ENCODE measurements at regions not wholly inside any gene's neighbourhood (a gene's known extent, or its start where the extent isn't known, plus 50 kb on each side); places are given as distances from the start of the nearest gene placed in this dataset.
"Not testable (repeated sequence)": the region's sequence is repeated elsewhere in the genome, so short reads cannot be mapped to it uniquely, and the experiment has no call there.

DNA sequence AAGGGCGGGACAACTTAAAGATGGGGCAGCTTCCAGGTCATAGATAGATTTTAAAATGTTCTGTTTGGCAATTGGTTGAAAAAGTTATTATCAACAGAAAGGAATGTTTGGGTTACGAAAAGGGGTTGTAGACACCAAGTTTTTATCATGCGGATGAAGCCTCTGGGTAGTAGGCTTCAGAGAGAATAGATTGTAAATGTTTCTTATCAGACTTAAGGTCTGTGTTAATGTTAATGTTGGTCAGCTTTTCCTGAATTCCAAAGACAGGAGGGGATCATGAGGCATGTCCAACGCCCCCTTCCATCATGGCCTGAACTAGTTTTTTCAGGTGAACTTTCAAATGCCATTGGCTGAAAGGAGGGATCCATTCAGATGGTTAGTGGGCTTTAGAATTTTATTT lies 84.2 kb upstream of the KIF5B start:
- DNase-seq: no peak

DNA sequence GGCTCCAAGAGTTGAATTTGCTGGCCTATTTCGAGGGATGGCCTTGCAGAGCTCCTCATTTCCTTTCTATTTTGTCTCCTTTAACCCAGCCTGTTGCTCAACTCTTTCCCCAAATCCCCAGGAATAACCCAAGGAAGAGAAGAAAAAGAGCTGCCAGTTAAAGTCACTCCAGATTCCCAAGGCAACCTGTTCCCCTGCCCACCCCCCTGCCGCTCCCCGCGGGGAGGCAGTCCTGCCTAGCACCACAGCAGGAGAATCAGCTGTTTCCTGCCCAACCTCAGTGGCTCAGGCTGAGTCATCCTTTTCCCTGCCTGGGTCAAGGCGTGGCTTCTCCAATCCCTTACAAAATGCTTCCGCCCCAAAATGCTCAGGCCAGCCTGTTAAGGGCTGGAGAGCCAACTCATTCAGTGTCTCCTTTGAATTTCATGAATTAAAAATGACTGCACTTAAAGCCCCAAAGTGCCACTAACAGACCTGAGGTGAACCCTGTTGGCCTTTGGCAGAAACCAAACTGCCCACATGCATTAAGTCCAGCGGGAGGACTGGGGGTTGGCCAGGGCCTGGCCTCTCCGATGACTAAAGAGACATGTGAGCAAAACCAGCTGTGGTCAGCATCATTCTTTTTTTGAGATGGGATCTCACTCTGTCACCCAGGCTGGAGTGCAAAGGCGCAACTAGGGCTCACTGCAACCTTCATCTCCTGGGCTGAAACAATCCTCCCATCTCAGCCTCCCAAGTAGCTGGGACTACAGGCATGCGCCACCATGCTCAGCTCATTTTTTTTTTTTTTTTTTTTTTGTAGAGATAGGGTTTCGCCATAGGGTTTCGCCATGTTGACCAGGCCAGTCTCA lies 83.2 kb upstream of the KIF5B start:
- DNase-seq: peak; percentile 84

DNA sequence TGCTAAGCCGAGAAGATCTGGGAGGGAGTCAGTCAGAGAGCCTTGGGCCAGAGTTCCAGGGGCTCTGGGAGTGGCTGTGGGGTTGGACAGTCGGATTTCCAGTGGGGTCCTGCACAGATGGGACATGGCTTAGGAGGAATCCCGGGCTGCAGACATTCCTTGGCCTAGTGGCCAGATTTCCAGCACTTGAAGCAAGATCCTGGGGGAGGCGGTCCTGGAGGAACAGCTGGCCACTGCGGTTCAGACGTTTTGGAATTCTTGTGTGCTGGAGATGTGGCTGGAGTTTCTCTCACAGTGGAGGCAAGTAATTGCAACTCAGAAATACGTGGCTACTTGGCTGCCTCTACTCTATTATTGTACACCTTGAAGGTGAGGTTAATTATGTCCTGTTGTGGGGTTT lies 80.7 kb upstream of the KIF5B start:
- not testable (repeated sequence) for DNase-seq

DNA sequence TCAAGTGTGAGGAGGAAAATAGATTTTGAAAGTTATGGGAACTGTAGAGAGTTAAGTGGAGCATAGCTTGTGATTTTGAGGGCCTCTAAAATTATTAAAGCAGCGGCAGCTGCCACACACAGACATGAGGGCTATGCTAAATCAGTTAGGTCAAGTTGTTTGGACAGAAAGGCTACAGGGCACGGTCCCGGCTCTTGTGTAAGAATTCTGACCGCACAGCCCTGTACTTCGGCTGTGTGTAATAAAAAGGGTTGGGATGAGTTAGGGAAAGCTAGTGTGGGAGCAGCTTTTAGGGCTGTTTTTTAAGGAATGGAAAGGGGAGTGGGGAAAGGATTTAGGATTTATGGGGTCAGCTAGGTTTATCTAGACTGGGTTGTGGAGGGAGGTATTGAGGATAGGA lies 79.6 kb upstream of the KIF5B start:
- not testable (repeated sequence) for DNase-seq

DNA sequence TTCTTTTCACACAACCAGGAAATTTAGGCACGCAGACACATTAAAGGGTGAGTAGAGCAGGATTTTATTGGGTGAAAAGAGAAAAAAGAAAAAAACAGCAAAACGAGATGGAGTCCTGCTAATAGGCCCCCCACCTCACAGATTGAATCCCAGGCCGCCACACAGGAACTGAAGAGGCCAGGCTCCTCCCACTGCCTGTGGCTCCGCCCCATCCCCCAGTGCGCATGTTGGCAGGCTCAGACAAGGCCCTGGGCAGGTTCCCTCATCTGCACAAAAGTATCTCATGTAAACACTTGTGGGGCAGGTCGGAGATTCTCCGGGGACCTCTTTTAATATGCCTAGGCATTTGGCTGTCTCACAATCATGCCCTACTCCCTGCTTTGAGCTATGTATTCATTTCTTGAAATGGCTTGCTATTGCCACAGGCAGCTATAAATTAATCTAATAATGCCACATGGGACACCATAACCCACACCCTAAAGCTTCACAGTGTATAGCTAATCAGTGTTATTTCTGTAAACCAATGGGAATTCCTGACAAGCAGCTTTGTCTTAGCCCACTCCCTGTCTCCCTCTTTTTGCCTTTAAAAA lies 76.2 kb upstream of the KIF5B start:
- DNase-seq: peak; percentile 20

DNA sequence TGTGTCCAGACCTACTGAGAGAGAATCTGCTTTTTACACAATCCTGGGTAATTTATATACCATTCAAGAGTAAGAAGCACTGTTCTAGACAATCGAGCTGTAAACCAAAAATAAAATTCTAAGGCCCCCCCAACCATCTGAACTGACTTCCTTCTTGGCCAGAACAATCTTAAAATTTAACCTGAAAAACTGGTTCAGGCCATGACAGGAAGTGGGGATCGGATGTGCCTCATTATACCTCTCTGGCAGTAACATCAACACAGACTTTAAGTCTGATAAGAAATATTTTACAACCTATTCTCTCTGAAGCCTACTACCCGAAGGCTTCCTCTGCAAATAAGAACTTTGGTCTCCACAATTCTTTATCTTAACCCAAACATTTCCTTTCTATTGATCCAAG lies 75.2 kb upstream of the KIF5B start:
- peak; percentile 43 for DNase-seq

DNA sequence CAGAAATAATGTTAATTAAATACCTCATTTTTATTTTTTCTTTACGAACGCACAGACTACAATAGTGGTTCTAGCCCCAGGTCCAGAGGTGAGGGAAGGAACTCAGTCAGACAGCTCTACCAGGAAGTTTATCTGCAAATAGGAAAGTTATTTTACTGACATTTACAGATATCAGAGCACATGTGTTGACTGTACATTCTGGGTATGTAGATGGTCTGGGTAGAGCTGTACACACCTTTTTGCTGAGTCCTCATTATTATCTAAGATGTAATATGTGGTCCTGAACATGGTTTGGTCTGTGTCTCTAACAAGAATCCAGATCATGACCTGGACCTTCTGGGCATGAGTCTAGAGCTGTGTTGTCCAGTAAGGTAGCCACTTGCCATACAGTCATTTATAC lies 74.6 kb upstream of the KIF5B start:
- no peak for DNase-seq

DNA sequence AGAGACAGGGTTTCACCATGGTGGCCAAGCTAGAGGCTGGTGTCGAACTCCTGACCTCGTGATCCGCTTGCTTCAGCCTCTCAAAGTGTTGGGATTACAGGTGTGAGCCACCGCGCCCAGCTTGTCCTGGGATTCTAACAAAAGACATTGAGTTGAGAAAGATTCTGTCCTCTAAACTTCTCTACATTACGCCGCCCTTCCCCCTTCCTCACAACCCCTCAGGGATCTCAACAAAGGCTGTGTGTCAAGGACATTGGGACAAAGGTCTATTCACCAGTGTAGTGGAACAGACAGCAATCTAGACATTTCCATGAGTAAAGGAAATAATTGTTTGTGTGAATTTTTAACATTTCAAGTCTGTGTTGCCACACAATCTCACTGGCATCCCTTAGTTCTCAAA lies 68.8 kb upstream of the KIF5B start:
- DNase-seq: no peak

DNA sequence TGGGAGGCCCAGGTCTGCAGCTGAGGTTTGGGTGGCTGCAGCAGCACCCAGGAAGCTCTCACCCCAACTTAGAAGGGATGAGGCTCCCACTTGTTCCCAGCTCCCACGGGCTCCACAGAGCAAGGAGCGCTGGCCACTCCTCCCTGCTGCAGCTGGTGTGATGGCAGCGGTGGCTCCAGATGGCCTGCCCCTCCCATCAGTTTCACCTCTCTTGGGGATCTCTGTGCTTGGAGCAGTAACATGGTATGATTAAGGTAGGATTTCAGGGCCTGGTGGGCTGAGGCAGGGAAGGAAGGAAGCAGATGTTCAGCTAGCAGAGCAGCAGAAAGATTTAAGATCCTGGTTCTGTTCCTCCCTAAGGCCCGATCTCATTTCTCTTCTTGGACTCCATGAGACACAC lies 66.8 kb upstream of the KIF5B start:
- DNase-seq: no peak

DNA sequence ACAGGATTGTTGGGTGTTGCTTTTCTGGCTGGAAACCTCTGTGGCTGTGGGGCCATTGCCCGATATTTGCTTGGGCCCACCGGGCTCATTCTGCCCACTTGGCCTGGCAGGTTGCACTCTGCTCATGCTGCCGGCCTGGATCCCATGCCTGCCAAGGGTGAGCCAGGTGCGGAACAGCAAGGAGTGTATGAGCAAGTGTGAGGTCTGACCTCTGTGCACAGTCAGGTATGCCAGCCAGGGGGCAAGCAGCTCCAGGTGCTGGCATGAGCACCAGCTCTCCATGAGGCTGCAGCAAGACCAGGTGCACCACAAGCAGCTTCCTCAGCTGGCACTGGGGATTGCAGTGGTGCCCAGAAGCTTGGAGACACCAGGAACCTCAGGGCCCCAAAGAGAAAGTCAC lies 65.4 kb upstream of the KIF5B start:
- DNase-seq: no peak

DNA sequence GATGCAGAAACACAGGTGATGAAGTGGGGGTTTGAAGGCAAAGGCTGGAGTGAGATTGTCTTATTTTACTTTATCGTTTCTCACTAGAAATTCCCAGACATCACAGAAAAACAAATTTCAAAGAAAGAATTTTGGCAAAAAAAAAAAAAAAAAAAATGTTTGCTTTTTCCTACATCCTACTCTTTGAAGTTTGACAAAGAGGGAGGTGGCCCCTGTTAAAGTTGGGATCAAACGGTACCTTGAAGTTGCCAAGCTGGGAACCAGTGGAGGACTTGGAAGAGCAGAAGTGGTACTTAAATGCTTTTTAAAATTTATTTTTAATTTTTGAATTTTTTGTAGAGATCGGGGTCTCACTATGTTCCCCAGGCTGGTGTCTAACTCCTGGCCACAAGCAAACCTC lies 63.9 kb upstream of the KIF5B start:
- no peak for DNase-seq

DNA sequence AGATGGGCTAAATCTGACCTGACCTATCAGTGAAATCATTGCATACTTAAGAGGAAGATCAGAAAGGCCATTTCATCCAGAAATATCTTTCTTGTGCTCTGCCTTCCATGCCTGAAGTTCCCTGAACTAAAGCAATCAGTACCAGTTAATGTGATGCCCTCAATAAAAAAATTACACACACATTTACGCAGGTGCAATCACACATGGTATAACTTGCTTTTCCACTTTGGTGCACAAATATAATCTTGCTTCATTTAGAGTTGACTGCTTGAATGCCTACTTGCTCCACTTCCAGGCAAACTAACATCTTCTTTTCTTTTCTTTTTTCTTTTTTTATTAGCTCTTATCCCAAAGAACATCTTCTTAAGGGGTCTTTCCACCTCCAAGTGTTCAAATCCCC lies 58.3 kb upstream of the KIF5B start:
- DNase-seq: no peak

DNA sequence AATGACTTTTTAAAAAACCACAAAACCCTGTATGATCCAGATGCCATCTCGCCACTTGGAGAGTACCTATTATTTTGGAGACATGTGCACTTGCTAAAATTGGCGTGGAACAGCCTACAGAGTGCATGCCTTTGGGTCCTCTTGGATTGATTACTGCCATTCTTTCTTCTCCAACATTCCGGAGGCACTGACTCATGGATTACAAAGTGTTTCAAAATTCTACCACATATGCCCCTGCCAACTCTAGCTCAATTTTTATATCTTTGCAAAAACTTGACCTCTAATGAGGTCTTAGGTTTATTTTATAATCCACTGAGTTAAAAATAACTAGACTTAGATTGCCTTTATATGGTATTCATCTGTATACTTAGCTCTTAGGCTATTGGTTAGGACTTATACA lies 55.8 kb upstream of the KIF5B start:
- DNase-seq: no peak

DNA sequence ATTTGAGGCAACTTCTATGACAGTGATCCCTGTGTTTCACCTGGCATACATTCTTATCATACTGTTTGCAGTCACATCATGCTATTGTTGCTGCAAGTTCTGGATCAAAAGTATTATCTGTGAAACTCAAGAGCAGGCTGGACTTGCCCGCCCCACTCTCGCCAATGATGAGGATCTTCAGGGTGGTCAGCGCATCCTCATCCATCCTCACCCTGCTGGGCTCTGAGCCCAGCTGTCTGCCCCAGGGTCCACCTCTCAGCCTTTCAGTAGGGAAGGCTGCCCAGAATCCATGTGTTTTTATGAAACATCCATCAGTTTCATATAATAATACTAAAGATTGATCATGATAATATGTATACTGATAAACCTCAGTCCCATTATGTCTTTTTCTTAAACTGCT lies 55.4 kb upstream of the KIF5B start:
- DNase-seq: no peak

DNA sequence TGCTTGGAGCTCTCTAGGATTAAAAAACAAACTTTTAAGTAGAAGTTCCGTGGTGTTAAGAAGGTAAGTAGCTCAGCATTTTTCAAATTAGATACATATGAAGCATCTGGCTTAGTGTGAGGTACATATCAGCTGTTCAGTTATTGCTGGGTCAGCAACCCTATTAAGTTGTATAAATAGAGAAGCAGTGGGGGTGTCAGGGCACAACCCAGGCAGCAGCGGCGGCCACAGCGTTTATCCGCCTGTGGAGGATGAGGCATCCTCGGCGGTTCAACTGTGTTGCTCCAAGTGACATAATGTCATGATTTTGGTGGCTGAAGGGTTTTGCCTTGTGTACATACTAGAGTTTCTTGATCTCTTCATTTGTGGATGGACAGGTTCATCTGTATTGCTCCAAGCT lies 54.6 kb upstream of the KIF5B start:
- DNase-seq: no peak

DNA sequence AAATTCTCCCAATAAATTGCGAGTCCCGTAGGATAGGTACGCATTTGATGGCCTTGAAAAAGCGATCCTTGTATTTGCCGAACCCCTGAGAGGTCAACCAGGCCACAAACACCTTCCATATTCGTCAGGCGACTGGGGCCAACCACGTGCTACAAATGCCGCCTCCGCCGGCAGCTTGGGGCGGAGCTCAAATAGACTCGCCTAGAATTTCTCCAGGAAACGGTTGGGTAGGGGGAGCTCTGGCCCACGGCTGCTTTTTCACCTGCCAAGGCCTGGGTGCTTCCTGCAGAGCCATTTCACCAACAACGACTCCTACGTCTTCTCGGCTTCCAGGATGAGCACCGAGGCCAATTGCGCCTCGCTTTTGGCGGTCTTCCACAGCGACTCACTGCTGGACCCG lies 53.4 kb upstream of the KIF5B start:
- no peak for DNase-seq

Data from hematopoietic multipotent progenitor cell treated with erythropoietin and hydrocortisone succinate and interleukin-3 and kit ligand, for 4 days (in vitro differentiated cells).